BJ (cell line): ENCODE measurements at regions not wholly inside any gene's neighbourhood (a gene's known extent, or its start where the extent isn't known, plus 50 kb on each side); places are given as distances from the start of the nearest gene placed in this dataset.

Experiments
- CTCF ChIA-PET: fragments of 350-600 bp; formaldehyde crosslinking; extraction: SDS; loops from one replicate; lab custom pipeline; 2021; ENCODE audit warnings: antibody characterized with exemption, inconsistent platforms; lab: Yijun Ruan, JAX
- POLR2A ChIA-PET: fragments of 300-600 bp; sonication (Branson Sonifier 250); formaldehyde crosslinking; extraction: SDS; loops from one replicate; lab custom pipeline; 2021; ENCODE audit warnings: antibody characterized with exemption; lab: Charles Lee
- DNase-seq: peaks from one replicate; pipeline ENCODE4 v3.0.0-alpha.2; 2011; ENCODE audit warnings: low read depth
- H3K27me3 ChIP-seq: 2 replicates; pipeline ENCODE4 v1.6.0; 2011; ENCODE audit warnings: low read length; ENCODE audit not compliant: control insufficient read depth, insufficient read depth
- H3K36me3 ChIP-seq: 2 replicates; pipeline ENCODE4 v1.5.1; 2011; ENCODE audit warnings: low read length; ENCODE audit not compliant: control insufficient read depth, insufficient read depth
- H3K4me3 ChIP-seq: 2 replicates; pipeline ENCODE4 v1.5.1; 2011; ENCODE audit warnings: low read depth, mild to moderate bottlenecking, control low read depth, low read length
- TF ChIP-seq, protein P1 (sequence below): IDR thresholded peaks from 2 replicates; pipeline ENCODE4 v1.5.1; 2011; ENCODE audit warnings: low read depth, mild to moderate bottlenecking, control low read depth, inconsistent platforms, low read length, moderate library complexity; ENCODE audit not compliant: insufficient read depth

GRCh38 chr1:219031809-219032208 is 141.9 kb upstream of the LYPLAL1 start:
- CTCF ChIA-PET, result interaction anchor here (1.6 kb wide), 1 partner anchor 13 kb away, joined by 4 read pairs; no protein-coding TSS in a partner anchor
- Histone ChIP-seq H3K27me3 (no peaks in the 10 kb centered on the region), H3K4me3 (no peak overlapping the region), H3K36me3 (no peaks in the 10 kb centered on the region)
- TF ChIP-seq, protein P1, sequence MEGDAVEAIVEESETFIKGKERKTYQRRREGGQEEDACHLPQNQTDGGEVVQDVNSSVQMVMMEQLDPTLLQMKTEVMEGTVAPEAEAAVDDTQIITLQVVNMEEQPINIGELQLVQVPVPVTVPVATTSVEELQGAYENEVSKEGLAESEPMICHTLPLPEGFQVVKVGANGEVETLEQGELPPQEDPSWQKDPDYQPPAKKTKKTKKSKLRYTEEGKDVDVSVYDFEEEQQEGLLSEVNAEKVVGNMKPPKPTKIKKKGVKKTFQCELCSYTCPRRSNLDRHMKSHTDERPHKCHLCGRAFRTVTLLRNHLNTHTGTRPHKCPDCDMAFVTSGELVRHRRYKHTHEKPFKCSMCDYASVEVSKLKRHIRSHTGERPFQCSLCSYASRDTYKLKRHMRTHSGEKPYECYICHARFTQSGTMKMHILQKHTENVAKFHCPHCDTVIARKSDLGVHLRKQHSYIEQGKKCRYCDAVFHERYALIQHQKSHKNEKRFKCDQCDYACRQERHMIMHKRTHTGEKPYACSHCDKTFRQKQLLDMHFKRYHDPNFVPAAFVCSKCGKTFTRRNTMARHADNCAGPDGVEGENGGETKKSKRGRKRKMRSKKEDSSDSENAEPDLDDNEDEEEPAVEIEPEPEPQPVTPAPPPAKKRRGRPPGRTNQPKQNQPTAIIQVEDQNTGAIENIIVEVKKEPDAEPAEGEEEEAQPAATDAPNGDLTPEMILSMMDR, result no peak
- no peak for DNase-seq
- POLR2A ChIA-PET, result no interaction called here

DNA sequence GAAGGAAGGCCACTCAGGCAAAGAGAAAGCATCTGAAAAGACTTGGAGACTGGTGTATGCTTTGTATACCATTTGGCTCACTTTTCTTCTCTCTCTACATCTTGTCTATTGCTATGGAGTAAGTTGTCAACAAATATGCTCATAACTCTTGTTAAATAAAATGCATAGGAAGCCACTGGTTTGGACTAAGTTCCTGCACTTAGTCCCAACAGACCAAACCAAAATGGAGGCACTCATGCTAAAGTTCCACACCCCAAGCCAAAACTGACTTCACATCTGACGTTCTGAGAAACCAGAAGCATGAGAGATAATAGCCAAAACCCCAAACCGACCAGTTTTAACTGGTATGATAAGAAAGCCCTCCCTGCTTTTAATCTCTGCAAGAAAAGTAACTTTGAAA is 135.3 kb upstream of the LYPLAL1 start:
- CTCF ChIA-PET, result no interaction called here
- POLR2A ChIA-PET, result no interaction called here
- TF ChIP-seq, protein P1, result no peak

GRCh38 chr1:219039017-219039681 is 134.5 kb upstream of the LYPLAL1 start:
- no peaks in the 10 kb centered on the region for H3K27me3 ChIP-seq
- POLR2A ChIA-PET, result no interaction called here
- TF ChIP-seq, protein P1, result no peak
- no peak for DNase-seq
- CTCF ChIA-PET, result interaction anchor here (0.5 kb wide), 1 partner anchor 56 kb away, joined by 3 read pairs; no protein-coding TSS in a partner anchor
- no peak overlapping the region for H3K4me3 ChIP-seq
- H3K36me3 ChIP-seq, result no peaks in the 10 kb centered on the region

More for the DNA sequence above, 135.3 kb upstream of the LYPLAL1 start:
- Histone ChIP-seq H3K27me3 (no peaks in the 10 kb centered on the region), H3K4me3 (no peak overlapping the region), H3K36me3 (no peaks in the 10 kb centered on the region)
- no peak for DNase-seq

DNA sequence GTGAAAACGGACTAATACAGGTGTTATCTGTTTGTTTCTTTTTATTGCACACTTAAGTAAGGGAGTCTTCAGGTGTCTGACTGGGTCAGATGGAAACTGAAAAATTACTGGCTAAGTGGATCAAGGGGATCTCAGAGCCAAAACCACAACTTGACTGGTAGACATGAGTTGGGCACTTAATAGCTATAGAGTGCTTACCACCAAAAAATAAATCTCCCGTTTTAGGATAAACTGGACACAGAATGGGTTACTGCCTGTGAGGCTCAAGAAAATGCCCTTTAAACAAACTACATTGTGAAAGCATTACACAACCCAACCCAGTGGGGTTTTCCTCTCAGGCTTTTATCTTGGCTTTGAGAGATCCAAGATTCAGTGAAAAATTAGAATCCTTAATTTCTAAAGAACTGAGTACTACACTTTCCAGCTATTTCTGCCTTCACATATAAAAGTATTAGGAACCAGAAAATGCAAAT is 134.0 kb upstream of the LYPLAL1 start:
- no peak overlapping the region for H3K4me3 ChIP-seq
- no peak for DNase-seq
- CTCF ChIA-PET, result interaction anchor here (0.5 kb wide), 1 partner anchor 57 kb away, joined by 3 read pairs; no protein-coding TSS in a partner anchor
- POLR2A ChIA-PET, result no interaction called here
- TF ChIP-seq, protein P1, result no peak
- H3K36me3 ChIP-seq, result no peaks in the 10 kb centered on the region
- H3K27me3 ChIP-seq, result no peaks in the 10 kb centered on the region

- Histone ChIP-seq H3K4me3 (no peak overlapping the region), H3K27me3 (no peaks in the 10 kb centered on the region), H3K36me3 (no peaks in the 10 kb centered on the region)
- ChIA-PET CTCF (no interaction called here), POLR2A (no interaction called here)
- no peak for DNase-seq
- TF ChIP-seq, protein P1, result no peak
These were observed 133.4 kb upstream of the LYPLAL1 start for GRCh38 chr1:219040291-219040690.
